GM23338 (cell line): ENCODE measurements at regions not wholly inside any gene's neighbourhood (a gene's known extent, or its start where the extent isn't known, plus 50 kb on each side); places are given as distances from the start of the nearest gene placed in this dataset.

Source experiments
- ATAC-seq: fragments of 200-7000 bp; cut with Tn5 transposase; 3 replicates; pipeline ENCODE4 v1.9.1; 2020
- DNase-seq: peaks from one replicate; pipeline ENCODE4 v3.0.0-alpha.2; 2015; ENCODE audit warnings: low spot score
- H2AFZ ChIP-seq: fragments of 200-600 bp; sonication (generic); 2 replicates; pipeline ENCODE4 v1.8.0; 2016; ENCODE audit warnings: antibody characterized with exemption, mild to moderate bottlenecking, moderate library complexity
- H3F3A ChIP-seq: fragments of 200-600 bp; sonication (generic); replicated peaks from 2 replicates; pipeline ENCODE4 v1.8.0; 2017; ENCODE audit warnings: antibody characterized with exemption, mixed run types, low read depth
- H3K27ac ChIP-seq: fragments of 200-600 bp; sonication (generic); 2 replicates; pipeline ENCODE4 v1.6.1; 2016; ENCODE audit warnings: low read depth
- H3K27me3 ChIP-seq: fragments of 200-600 bp; sonication (generic); 2 replicates; pipeline ENCODE4 v1.8.0; 2016; ENCODE audit warnings: mild to moderate bottlenecking, mixed run types, moderate library complexity; ENCODE audit not compliant: insufficient read depth
- H3K36me3 ChIP-seq: fragments of 200-600 bp; sonication (generic); 2 replicates; pipeline ENCODE4 v1.8.0; 2016; ENCODE audit warnings: mild to moderate bottlenecking; ENCODE audit not compliant: insufficient read depth
- H3K4me1 ChIP-seq: fragments of 200-600 bp; sonication (generic); 2 replicates; pipeline ENCODE4 v1.8.0; 2016; ENCODE audit warnings: mild to moderate bottlenecking, moderate library complexity; ENCODE audit not compliant: insufficient read depth
- H3K4me2 ChIP-seq: fragments of 200-600 bp; sonication (generic); 2 replicates; pipeline ENCODE4 v1.7.1; 2017; ENCODE audit warnings: mixed run types
- H3K4me3 ChIP-seq: fragments of 200-600 bp; sonication (generic); 2 replicates; pipeline ENCODE4 v1.6.1; 2016; ENCODE audit warnings: mixed run types
- H3K79me2 ChIP-seq: fragments of 200-600 bp; sonication (generic); replicated peaks from 2 replicates; pipeline ENCODE4 v1.8.0; 2017; ENCODE audit warnings: mild to moderate bottlenecking; ENCODE audit not compliant: insufficient read depth
- H3K9me2 ChIP-seq: fragments of 200-600 bp; sonication (generic); 2 replicates; pipeline ENCODE4 v1.8.0; 2017; ENCODE audit not compliant: insufficient read depth
- H4K20me1 ChIP-seq: fragments of 200-600 bp; sonication (generic); replicated peaks from 2 replicates; pipeline ENCODE4 v1.8.0; 2017; ENCODE audit warnings: mild to moderate bottlenecking; ENCODE audit not compliant: insufficient read depth
- H3K27ac Mint-ChIP-seq: 2 replicates; pipeline ENCODE4 v1.8.0; 2020; ENCODE audit warnings: inconsistent platforms, mild to moderate bottlenecking, moderate library complexity, mixed read lengths
- H3K27me3 Mint-ChIP-seq: 3 replicates; pipeline ENCODE4 v1.8.0; 2022; ENCODE audit warnings: low read depth, mild to moderate bottlenecking, moderate library complexity, mixed read lengths, inconsistent platforms; ENCODE audit not compliant: insufficient read depth, poor library complexity
- H3K36me3 Mint-ChIP-seq: 3 replicates; pipeline ENCODE4 v1.8.0; 2021; ENCODE audit warnings: low read depth, mild to moderate bottlenecking, inconsistent platforms, moderate library complexity, mixed read lengths
- H3K4me1 Mint-ChIP-seq: 3 replicates; pipeline ENCODE4 v1.8.0; 2020; ENCODE audit warnings: mild to moderate bottlenecking, inconsistent platforms, mixed read lengths
- H3K4me3 Mint-ChIP-seq: 3 replicates; pipeline ENCODE4 v1.8.0; 2021; ENCODE audit warnings: moderate library complexity, mild to moderate bottlenecking, inconsistent platforms, mixed read lengths
- H3K9me3 Mint-ChIP-seq: 3 replicates; pipeline ENCODE4 v1.8.0; 2020; ENCODE audit warnings: moderate library complexity, mild to moderate bottlenecking, inconsistent platforms, mixed read lengths
- JUNB ChIP-seq: IDR thresholded peaks from one replicate; pipeline ENCODE4 v1.6.1; 2016; ENCODE audit warnings: antibody characterized with exemption; ENCODE audit not compliant: unreplicated experiment
- NANOG ChIP-seq: IDR thresholded peaks from 2 replicates; pipeline ENCODE4 v1.6.1; 2016; ENCODE audit warnings: antibody characterized with exemption, borderline replicate concordance
- POLR2AphosphoS5 ChIP-seq: IDR thresholded peaks from 2 replicates; pipeline ENCODE4 v1.6.1; 2016; ENCODE audit warnings: antibody characterized with exemption, low read depth
- STAT1 ChIP-seq: IDR thresholded peaks from one replicate; pipeline ENCODE4 v1.6.1; 2016; ENCODE audit warnings: antibody characterized with exemption; ENCODE audit not compliant: unreplicated experiment
- ZNF114 ChIP-seq: fragments of 250-450 bp; sonication (Bioruptor Pico); IDR thresholded peaks from 2 replicates; pipeline ENCODE4 v1.5.0; 2020; ENCODE audit warnings: mild to moderate bottlenecking, moderate library complexity
- TF ChIP-seq, protein P1 (sequence below), 2 experiments: fragments of 200-600 bp in 1 of 2; sonication (generic) in 1 of 2; conservative IDR thresholded peaks; 2 replicates each; pipeline versions ENCODE4 v1.5.1 to v1.6.1; 2016 to 2017; ENCODE audit warnings: antibody characterized with exemption in 2 of 2, low read depth in 2 of 2, mild to moderate bottlenecking in 2 of 2, moderate library complexity in 1 of 2
- TF ChIP-seq, protein P2 (sequence below): fragments of 250-450 bp; sonication (Bioruptor Pico); IDR thresholded peaks from 2 replicates; pipeline ENCODE4 v1.5.0; 2020; ENCODE audit warnings: mild to moderate bottlenecking, moderate library complexity

DNA sequence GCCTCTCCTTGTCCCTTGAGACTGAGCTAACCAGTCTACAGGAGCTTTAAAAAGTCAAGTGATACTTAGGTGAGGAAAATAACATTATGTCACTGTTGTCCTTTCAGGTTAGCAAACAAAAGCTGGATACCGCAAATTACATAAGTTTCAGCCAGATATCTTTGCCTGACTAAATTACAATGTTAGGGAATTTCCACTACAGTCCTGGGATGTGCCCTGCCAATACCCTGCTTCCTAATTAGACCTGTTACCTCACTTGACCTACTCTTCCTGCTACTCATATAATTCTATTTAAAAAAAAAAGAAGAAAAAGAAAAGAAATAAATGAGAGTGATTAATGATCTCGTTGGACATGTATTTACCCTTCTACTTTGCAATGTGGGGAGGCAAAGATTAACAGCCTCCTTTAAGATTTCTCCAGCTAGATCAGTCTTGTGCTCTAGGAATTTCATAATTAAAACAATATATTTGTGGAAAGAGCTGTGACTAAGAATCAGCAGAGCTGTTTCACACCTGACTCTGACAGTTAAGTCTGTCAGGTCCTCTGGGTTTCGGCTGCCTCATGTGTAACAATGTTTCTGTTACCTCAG lies 318.9 kb downstream of the HDGFL1 start:
- Histone ChIP-seq H3F3A (no peaks in the 10 kb centered on the region), H4K20me1 (no peaks in the 10 kb centered on the region), H3K4me1 (no peaks in the 10 kb centered on the region), H3K27ac (no peak overlapping the region), H3K79me2 (no peaks in the 10 kb centered on the region), H3K36me3 (no peaks in the 10 kb centered on the region), H3K4me3 (no peak overlapping the region), H3K4me2 (no peak overlapping the region), H3K9me2 (no peaks in the 10 kb centered on the region; the same call in 1 of the 2 replicates), H3K27me3 (no peaks in the 10 kb centered on the region), H2AFZ (peak overlapping the region; percentile 15; the same call in 1 of the 2 replicates)
- Mint-ChIP-seq H3K27me3 (no peaks in the 10 kb centered on the region), H3K4me3 (no peak overlapping the region), H3K4me1 (peaks cover 9% of the 10 kb centered on the region), H3K27ac (no peak overlapping the region), H3K9me3 (no peaks in the 10 kb centered on the region), H3K36me3 (no peaks in the 10 kb centered on the region)
- ATAC-seq: no peak
- no peak for DNase-seq
- no peak for TF ChIP-seq JUNB
- TF ChIP-seq STAT1: no peak
- TF ChIP-seq POLR2AphosphoS5: no peak
- TF ChIP-seq, protein P1, sequence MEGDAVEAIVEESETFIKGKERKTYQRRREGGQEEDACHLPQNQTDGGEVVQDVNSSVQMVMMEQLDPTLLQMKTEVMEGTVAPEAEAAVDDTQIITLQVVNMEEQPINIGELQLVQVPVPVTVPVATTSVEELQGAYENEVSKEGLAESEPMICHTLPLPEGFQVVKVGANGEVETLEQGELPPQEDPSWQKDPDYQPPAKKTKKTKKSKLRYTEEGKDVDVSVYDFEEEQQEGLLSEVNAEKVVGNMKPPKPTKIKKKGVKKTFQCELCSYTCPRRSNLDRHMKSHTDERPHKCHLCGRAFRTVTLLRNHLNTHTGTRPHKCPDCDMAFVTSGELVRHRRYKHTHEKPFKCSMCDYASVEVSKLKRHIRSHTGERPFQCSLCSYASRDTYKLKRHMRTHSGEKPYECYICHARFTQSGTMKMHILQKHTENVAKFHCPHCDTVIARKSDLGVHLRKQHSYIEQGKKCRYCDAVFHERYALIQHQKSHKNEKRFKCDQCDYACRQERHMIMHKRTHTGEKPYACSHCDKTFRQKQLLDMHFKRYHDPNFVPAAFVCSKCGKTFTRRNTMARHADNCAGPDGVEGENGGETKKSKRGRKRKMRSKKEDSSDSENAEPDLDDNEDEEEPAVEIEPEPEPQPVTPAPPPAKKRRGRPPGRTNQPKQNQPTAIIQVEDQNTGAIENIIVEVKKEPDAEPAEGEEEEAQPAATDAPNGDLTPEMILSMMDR (conservative IDR thresholded peaks at IDR 0.05; ENCODE audit: low read depth in 2 of 2): no peak

- no peak overlapping the region for H3K4me2 ChIP-seq
- ATAC-seq: no peak
- no peaks in the 10 kb centered on the region for H3K36me3 ChIP-seq
- Mint-ChIP-seq H3K4me1 (peaks cover 16% of the 10 kb centered on the region), H3K4me3 (no peak overlapping the region), H3K9me3 (no peaks in the 10 kb centered on the region), H3K27ac (no peak overlapping the region), H3K36me3 (no peaks in the 10 kb centered on the region), H3K27me3 (no peaks in the 10 kb centered on the region)
- H3F3A ChIP-seq: no peaks in the 10 kb centered on the region
- H3K79me2 ChIP-seq: no peaks in the 10 kb centered on the region
- H2AFZ ChIP-seq: no peak overlapping the region
- no peak overlapping the region for H3K4me3 ChIP-seq
- no peaks in the 10 kb centered on the region for H4K20me1 ChIP-seq
- DNase-seq: no peak
- TF ChIP-seq ZNF114 (CRISPR knock-in tag) (no peak), NANOG (no peak)
- TF ChIP-seq, protein P2, sequence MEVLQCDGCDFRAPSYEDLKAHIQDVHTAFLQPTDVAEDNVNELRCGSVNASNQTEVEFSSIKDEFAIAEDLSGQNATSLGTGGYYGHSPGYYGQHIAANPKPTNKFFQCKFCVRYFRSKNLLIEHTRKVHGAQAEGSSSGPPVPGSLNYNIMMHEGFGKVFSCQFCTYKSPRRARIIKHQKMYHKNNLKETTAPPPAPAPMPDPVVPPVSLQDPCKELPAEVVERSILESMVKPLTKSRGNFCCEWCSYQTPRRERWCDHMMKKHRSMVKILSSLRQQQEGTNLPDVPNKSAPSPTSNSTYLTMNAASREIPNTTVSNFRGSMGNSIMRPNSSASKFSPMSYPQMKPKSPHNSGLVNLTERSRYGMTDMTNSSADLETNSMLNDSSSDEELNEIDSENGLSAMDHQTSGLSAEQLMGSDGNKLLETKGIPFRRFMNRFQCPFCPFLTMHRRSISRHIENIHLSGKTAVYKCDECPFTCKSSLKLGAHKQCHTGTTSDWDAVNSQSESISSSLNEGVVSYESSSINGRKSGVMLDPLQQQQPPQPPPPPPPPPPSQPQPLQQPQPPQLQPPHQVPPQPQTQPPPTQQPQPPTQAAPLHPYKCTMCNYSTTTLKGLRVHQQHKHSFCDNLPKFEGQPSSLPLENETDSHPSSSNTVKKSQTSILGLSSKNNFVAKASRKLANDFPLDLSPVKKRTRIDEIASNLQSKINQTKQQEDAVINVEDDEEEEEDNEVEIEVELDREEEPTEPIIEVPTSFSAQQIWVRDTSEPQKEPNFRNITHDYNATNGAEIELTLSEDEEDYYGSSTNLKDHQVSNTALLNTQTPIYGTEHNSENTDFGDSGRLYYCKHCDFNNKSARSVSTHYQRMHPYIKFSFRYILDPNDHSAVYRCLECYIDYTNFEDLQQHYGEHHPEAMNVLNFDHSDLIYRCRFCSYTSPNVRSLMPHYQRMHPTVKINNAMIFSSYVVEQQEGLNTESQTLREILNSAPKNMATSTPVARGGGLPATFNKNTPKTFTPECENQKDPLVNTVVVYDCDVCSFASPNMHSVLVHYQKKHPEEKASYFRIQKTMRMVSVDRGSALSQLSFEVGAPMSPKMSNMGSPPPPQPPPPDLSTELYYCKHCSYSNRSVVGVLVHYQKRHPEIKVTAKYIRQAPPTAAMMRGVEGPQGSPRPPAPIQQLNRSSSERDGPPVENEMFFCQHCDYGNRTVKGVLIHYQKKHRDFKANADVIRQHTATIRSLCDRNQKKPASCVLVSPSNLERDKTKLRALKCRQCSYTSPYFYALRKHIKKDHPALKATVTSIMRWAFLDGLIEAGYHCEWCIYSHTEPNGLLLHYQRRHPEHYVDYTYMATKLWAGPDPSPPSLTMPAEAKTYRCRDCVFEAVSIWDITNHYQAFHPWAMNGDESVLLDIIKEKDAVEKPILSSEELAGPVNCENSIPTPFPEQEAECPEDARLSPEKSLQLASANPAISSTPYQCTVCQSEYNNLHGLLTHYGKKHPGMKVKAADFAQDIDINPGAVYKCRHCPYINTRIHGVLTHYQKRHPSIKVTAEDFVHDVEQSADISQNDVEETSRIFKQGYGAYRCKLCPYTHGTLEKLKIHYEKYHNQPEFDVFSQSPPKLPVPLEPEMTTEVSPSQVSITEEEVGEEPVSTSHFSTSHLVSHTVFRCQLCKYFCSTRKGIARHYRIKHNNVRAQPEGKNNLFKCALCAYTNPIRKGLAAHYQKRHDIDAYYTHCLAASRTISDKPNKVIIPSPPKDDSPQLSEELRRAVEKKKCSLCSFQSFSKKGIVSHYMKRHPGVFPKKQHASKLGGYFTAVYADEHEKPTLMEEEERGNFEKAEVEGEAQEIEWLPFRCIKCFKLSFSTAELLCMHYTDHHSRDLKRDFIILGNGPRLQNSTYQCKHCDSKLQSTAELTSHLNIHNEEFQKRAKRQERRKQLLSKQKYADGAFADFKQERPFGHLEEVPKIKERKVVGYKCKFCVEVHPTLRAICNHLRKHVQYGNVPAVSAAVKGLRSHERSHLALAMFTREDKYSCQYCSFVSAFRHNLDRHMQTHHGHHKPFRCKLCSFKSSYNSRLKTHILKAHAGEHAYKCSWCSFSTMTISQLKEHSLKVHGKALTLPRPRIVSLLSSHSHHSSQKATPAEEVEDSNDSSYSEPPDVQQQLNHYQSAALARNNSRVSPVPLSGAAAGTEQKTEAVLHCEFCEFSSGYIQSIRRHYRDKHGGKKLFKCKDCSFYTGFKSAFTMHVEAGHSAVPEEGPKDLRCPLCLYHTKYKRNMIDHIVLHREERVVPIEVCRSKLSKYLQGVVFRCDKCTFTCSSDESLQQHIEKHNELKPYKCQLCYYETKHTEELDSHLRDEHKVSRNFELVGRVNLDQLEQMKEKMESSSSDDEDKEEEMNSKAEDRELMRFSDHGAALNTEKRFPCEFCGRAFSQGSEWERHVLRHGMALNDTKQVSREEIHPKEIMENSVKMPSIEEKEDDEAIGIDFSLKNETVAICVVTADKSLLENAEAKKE: no peak
- TF ChIP-seq, protein P1 (conservative IDR thresholded peaks at IDR 0.05; ENCODE audit: low read depth in 2 of 2): no peak
- no peak overlapping the region for H3K27ac ChIP-seq
- no peaks in the 10 kb centered on the region; the same call in 1 of the 2 replicates for H3K9me2 ChIP-seq
- no peaks in the 10 kb centered on the region for H3K4me1 ChIP-seq
- H3K27me3 ChIP-seq: no peaks in the 10 kb centered on the region
Observed at GRCh38 chr6:22891934-22892333, 322.6 kb downstream of the HDGFL1 start.
